ENCODE measurements at regions not wholly inside any gene's neighbourhood (a gene's known extent, or its start where the extent isn't known, plus 50 kb on each side); places are given as distances from the start of the nearest gene placed in this dataset.

DNA sequence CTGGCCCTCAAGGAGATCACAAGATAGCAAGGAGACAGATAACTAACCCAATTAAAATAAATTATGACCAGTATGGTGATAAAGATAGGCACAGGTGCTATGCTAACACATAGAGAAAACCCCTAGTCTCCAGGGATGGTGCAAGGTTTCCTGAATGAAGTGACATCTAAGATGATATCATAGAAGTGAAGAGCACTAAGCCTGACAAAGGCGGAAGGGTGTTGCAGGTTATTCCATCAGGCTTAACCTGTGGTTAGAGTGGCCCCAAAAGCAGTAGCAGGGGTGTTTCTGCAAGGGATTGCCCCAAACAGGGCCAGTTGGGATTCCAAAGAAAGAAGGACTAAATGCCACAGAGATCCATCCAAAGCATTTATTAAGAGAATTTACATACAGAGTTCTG, 249.2 kb downstream of the IDS start:
- intact Hi-C loops (cut with DNase I; ENCODE audit: low total_unique reads) = no loop called here
- H3K36me3 ChIP-seq = no peaks in the 10 kb centered on the region
- TF ChIP-seq POLR2A (IDR thresholded peaks at IDR 0.05) (no peak), POLR2AphosphoS5 (IDR thresholded peaks at IDR 0.05) (no peak)
- TF ChIP-seq, protein P1, sequence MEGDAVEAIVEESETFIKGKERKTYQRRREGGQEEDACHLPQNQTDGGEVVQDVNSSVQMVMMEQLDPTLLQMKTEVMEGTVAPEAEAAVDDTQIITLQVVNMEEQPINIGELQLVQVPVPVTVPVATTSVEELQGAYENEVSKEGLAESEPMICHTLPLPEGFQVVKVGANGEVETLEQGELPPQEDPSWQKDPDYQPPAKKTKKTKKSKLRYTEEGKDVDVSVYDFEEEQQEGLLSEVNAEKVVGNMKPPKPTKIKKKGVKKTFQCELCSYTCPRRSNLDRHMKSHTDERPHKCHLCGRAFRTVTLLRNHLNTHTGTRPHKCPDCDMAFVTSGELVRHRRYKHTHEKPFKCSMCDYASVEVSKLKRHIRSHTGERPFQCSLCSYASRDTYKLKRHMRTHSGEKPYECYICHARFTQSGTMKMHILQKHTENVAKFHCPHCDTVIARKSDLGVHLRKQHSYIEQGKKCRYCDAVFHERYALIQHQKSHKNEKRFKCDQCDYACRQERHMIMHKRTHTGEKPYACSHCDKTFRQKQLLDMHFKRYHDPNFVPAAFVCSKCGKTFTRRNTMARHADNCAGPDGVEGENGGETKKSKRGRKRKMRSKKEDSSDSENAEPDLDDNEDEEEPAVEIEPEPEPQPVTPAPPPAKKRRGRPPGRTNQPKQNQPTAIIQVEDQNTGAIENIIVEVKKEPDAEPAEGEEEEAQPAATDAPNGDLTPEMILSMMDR (IDR thresholded peaks at IDR 0.05 in 8 of 11, conservative IDR thresholded peaks at IDR 0.05 in 3 of 11) = no peak

DNA sequence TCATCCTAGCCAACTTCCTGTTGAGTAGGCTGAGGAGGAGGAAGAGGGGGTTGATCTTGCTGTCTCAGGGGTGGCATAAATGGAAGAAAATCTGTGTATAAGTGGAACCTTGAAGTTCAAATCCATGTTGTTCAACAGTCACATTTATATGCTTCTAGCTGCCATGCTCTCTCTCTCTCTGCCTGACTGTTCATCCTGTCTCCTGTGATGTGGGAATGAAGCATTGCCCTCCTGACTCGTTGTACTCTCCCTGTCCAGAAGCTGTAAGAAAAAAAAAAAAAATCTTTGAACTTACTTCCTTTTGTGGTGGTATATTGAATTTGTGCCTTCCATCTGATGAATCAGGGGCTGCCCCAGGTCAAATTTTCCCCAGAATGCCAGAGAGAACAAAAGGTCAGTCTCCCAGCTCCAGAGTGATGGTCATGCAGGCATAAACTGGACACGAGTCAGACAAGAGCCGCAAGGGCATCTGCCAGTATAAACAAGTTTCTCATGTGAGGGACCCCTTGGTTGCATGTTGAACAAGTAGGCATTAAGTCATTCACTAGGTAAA, 257.0 kb downstream of the IDS start:
- Histone ChIP-seq H3K36me3 (no peaks in the 10 kb centered on the region), H3K27me3 (replicated peaks in 1 of 7) (peaks cover 0 to 8% (median 0%) of the 10 kb centered on the region in 7 donors), H3K4me3 (no peak overlapping the region), H3K9me3 (no peaks in the 10 kb centered on the region), H3K27ac (no peak overlapping the region), H3K4me1 (no peaks in the 10 kb centered on the region)
- intact Hi-C loops (cut with DNase I; ENCODE audit: low total_unique reads) = no loop called here
- TF ChIP-seq POLR2AphosphoS5 (IDR thresholded peaks at IDR 0.05) (no peak), POLR2A (IDR thresholded peaks at IDR 0.05) (no peak)
- TF ChIP-seq, protein P1 (IDR thresholded peaks at IDR 0.05 in 8 of 11, conservative IDR thresholded peaks at IDR 0.05 in 3 of 11) = no peak
- WGBS, 5 donors = 61 to 78% (median 72%) methylated on average over 3 of the region's 3 CpGs
- DNase-seq = no peak

More for the DNA sequence above, 249.2 kb downstream of the IDS start:
- no peak for DNase-seq
- Histone ChIP-seq H3K27me3 (replicated peaks in 1 of 7) (peaks cover 0 to 8% (median 0%) of the 10 kb centered on the region in 7 donors), H3K4me1 (no peaks in the 10 kb centered on the region), H3K4me3 (no peak overlapping the region), H3K27ac (no peak overlapping the region), H3K9me3 (no peaks in the 10 kb centered on the region)
- WGBS, 5 donors = 63 to 90% (median 68%) methylated on average over 1 of the region's 1 CpG

DNA sequence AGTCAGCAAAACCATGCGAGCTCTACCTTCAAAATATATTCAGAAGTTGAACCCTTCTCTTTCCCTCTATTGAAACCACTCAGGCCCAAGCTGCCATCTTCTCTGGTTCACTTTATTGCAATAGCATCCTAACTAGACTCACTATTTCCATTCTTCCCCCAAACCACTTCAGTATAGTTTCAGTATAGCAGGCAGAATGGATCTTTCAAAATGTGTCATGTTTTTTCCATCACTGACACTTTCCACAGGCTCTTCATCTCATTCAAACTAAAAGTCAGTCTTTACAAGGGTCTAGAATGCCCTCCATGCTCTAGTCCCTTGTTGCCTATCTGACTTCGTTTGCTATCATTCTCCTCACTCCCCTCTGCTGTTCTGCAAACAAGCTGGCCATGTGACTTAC, 274.4 kb downstream of the IDS start:
- peaks cover 0 to 20% (median 0%) of the 10 kb centered on the region in 8 donors for H3K9me3 ChIP-seq
- H3K4me3 ChIP-seq = no peak overlapping the region
- no peaks in the 10 kb centered on the region for H3K4me1 ChIP-seq
- no peak for DNase-seq
- 50 to 85% (median 67%) methylated on average over 2 of the region's 2 CpGs for WGBS, 5 donors
- H3K27ac ChIP-seq = no peak overlapping the region
- TF ChIP-seq, protein P1 (IDR thresholded peaks at IDR 0.05 in 8 of 11, conservative IDR thresholded peaks at IDR 0.05 in 3 of 11) = no peak
- TF ChIP-seq POLR2AphosphoS5 (IDR thresholded peaks at IDR 0.05) = no peak
- no peak for TF ChIP-seq POLR2A (IDR thresholded peaks at IDR 0.05)
- intact Hi-C loops (cut with DNase I; ENCODE audit: low total_unique reads) = no loop called here
- H3K36me3 ChIP-seq = no peaks in the 10 kb centered on the region
- no peaks in the 10 kb centered on the region for H3K27me3 ChIP-seq (replicated peaks in 1 of 7)

DNA sequence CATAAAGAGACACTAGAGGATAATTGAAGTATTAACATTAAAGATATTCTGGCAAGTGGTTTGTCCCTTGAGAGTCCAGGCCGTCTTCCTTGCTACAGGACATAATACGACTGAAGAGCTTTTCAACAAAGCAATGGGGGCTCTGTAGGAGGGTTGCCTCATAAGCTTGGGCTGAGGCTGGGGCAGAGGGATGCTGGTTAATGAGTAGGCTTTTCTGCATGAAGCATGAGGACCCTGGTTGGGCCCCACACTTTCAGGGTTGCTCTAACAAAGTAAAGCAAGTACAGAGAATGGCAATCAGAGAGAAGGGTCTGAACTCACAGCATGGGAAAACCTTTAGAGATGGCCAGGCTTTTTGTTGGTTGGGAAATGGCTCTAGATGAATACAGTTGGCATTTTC, 281.3 kb downstream of the IDS start:
- Histone ChIP-seq H3K4me3 (no peak overlapping the region), H3K4me1 (no peaks in the 10 kb centered on the region), H3K36me3 (no peaks in the 10 kb centered on the region), H3K27me3 (replicated peaks in 1 of 7) (no peaks in the 10 kb centered on the region), H3K27ac (no peak overlapping the region), H3K9me3 (peaks cover 0 to 19% (median 0%) of the 10 kb centered on the region in 8 donors)
- intact Hi-C loops (cut with DNase I; ENCODE audit: low total_unique reads) = no loop called here
- no peak for TF ChIP-seq POLR2AphosphoS5 (IDR thresholded peaks at IDR 0.05)
- TF ChIP-seq, protein P1 (IDR thresholded peaks at IDR 0.05 in 8 of 11, conservative IDR thresholded peaks at IDR 0.05 in 3 of 11) = no peak
- TF ChIP-seq POLR2A (IDR thresholded peaks at IDR 0.05) = no peak
- 71 to 91% (median 73%) methylated on average over 2 of the region's 2 CpGs for WGBS, 5 donors
- no peak for DNase-seq

Data from spleen (tissue), 11 donors.